H9 (cell line): ENCODE measurements at regions not wholly inside any gene's neighbourhood (a gene's known extent, or its start where the extent isn't known, plus 50 kb on each side); places are given as distances from the start of the nearest gene placed in this dataset.

Experiments used
- DNase-seq: peaks from one replicate; pipeline ENCODE4 v3.0.0-alpha.2; 2017
- H2AFZ ChIP-seq: one replicate; pipeline ENCODE4 v1.6.1; 2013; ENCODE audit warnings: mild to moderate bottlenecking, low read length, control low read depth, moderate library complexity
- H2AK5ac ChIP-seq: 2 replicates; pipeline ENCODE4 v1.6.1; 2013; ENCODE audit warnings: low read length, control low read depth, mixed read lengths; ENCODE audit not compliant: insufficient read length
- H2BK120ac ChIP-seq: one replicate; pipeline ENCODE4 v1.6.1; 2013; ENCODE audit warnings: low read depth, mild to moderate bottlenecking, low read length, control low read depth, inconsistent platforms; ENCODE audit not compliant: poor library complexity, severe bottlenecking
- H2BK12ac ChIP-seq: 2 replicates; pipeline ENCODE4 v1.6.1; 2013; ENCODE audit warnings: low read length, control low read depth, mixed read lengths, low read depth; ENCODE audit not compliant: insufficient read length
- H2BK15ac ChIP-seq: 2 replicates; pipeline ENCODE4 v1.6.1; 2013; ENCODE audit warnings: low read depth, low read length, control low read depth
- H2BK20ac ChIP-seq: one replicate; pipeline ENCODE4 v1.6.1; 2013; ENCODE audit warnings: low read depth, mild to moderate bottlenecking, low read length, control low read depth, inconsistent platforms; ENCODE audit not compliant: poor library complexity, severe bottlenecking
- H2BK5ac ChIP-seq: 2 replicates; pipeline ENCODE4 v1.6.1; 2013; ENCODE audit warnings: low read length, control low read depth, mixed read lengths; ENCODE audit not compliant: insufficient read length
- H3K14ac ChIP-seq: 2 replicates; pipeline ENCODE4 v1.6.1; 2013; ENCODE audit warnings: low read length, control low read depth; ENCODE audit not compliant: insufficient read depth
- H3K18ac ChIP-seq: 2 replicates; pipeline ENCODE4 v1.6.1; 2013; ENCODE audit warnings: low read depth, mild to moderate bottlenecking, mixed read lengths, low read length, control low read depth; ENCODE audit not compliant: insufficient read length
- H3K23ac ChIP-seq: 2 replicates; pipeline ENCODE4 v1.6.1; 2013; ENCODE audit warnings: low read length, control low read depth, mixed read lengths, low read depth; ENCODE audit not compliant: insufficient read length
- H3K23me2 ChIP-seq: 2 replicates; pipeline ENCODE4 v1.6.1; 2013; ENCODE audit warnings: low read depth, mild to moderate bottlenecking, mixed read lengths, low read length, control low read depth; ENCODE audit not compliant: insufficient read length, poor library complexity, severe bottlenecking
- H3K27ac ChIP-seq: 2 replicates; pipeline ENCODE4 v1.5.1; 2013; ENCODE audit warnings: low read length, control low read depth, mixed read lengths, low read depth; ENCODE audit not compliant: insufficient read length
- H3K27me3 ChIP-seq: 2 replicates; pipeline ENCODE4 v1.6.1; 2013; ENCODE audit warnings: low read length, control low read depth, inconsistent platforms; ENCODE audit not compliant: insufficient read depth
- H3K4ac ChIP-seq: 2 replicates; pipeline ENCODE4 v1.6.1; 2013; ENCODE audit warnings: low read depth, mild to moderate bottlenecking, control low read depth, inconsistent platforms, low read length, moderate library complexity
- H3K4me1 ChIP-seq: 2 replicates; pipeline ENCODE4 v1.6.1; 2013; ENCODE audit warnings: low read length, control low read depth, inconsistent platforms; ENCODE audit not compliant: insufficient read depth
- H3K4me2 ChIP-seq: 2 replicates; pipeline ENCODE4 v1.6.1; 2013; ENCODE audit warnings: low read length, control low read depth, mixed read lengths; ENCODE audit not compliant: insufficient read length, insufficient read depth
- H3K56ac ChIP-seq: 2 replicates; pipeline ENCODE4 v1.6.1; 2013; ENCODE audit warnings: low read depth, mild to moderate bottlenecking, mixed read lengths, low read length, control low read depth; ENCODE audit not compliant: insufficient read length
- H3K79me1 ChIP-seq: 2 replicates; pipeline ENCODE4 v1.6.1; 2013; ENCODE audit warnings: low read depth, mild to moderate bottlenecking, moderate library complexity, low read length, control low read depth, inconsistent platforms; ENCODE audit not compliant: insufficient read depth, poor library complexity, severe bottlenecking
- H3K79me2 ChIP-seq: 2 replicates; pipeline ENCODE4 v1.6.1; 2013; ENCODE audit warnings: low read length, control low read depth, inconsistent platforms; ENCODE audit not compliant: insufficient read depth
- H3K9ac ChIP-seq: 2 replicates; pipeline ENCODE4 v1.6.1; 2013; ENCODE audit warnings: low read length, control low read depth, mixed read lengths; ENCODE audit not compliant: insufficient read length; ENCODE audit errors: extremely low read depth
- H3K9me3 ChIP-seq: one replicate; pipeline ENCODE4 v1.6.1; 2013; ENCODE audit warnings: low read depth, low read length, inconsistent platforms; ENCODE audit not compliant: control insufficient read depth
- H3T11ph ChIP-seq: one replicate; pipeline ENCODE4 v1.6.1; 2013; ENCODE audit warnings: mild to moderate bottlenecking, low read length, control low read depth, inconsistent platforms
- H4K20me1 ChIP-seq: one replicate; pipeline ENCODE4 v1.6.1; 2013; ENCODE audit not compliant: control insufficient read depth, insufficient read length, insufficient read depth
- H4K5ac ChIP-seq: 2 replicates; pipeline ENCODE4 v1.6.1; 2013; ENCODE audit warnings: low read depth, mild to moderate bottlenecking, mixed read lengths, low read length, control low read depth; ENCODE audit not compliant: insufficient read length
- H4K8ac ChIP-seq: replicated peaks from 2 replicates; pipeline ENCODE4 v1.6.1; 2013; ENCODE audit warnings: low read length, control low read depth, mixed read lengths, low read depth; ENCODE audit not compliant: insufficient read length
- H4K91ac ChIP-seq: 2 replicates; pipeline ENCODE4 v1.6.1; 2013; ENCODE audit warnings: low read depth, mild to moderate bottlenecking, moderate library complexity, mixed read lengths, low read length, control low read depth; ENCODE audit not compliant: insufficient read length
- H3K27ac Mint-ChIP-seq, 3 experiments: 2 replicates in 2 of 3; 3 replicates in 1 of 3; pipeline ENCODE4 v1.8.0; 2020 to 2021; ENCODE audit warnings: mixed read lengths in 3 of 3, mild to moderate bottlenecking in 1 of 3, moderate library complexity in 1 of 3
- H3K27me3 Mint-ChIP-seq: 2 replicates; pipeline ENCODE4 v1.8.0; 2021; ENCODE audit warnings: low read depth, mild to moderate bottlenecking, moderate library complexity, mixed read lengths
- H3K36me3 Mint-ChIP-seq, 3 experiments: 2 replicates in 2 of 3; 3 replicates in 1 of 3; pipeline ENCODE4 v1.8.0; 2020 to 2021; ENCODE audit warnings: low read depth in 3 of 3, mixed read lengths in 3 of 3; ENCODE audit not compliant: insufficient read depth in 1 of 3
- H3K4me1 Mint-ChIP-seq, 2 experiments: 2 replicates each; pipeline ENCODE4 v1.8.0; 2020; ENCODE audit warnings: mixed read lengths in 2 of 2
- H3K4me3 Mint-ChIP-seq, 2 experiments: 2 replicates in 1 of 2; 3 replicates in 1 of 2; pipeline ENCODE4 v1.8.0; 2020 to 2021; ENCODE audit warnings: mild to moderate bottlenecking in 2 of 2, mixed read lengths in 2 of 2, moderate library complexity in 1 of 2
- H3K9me3 Mint-ChIP-seq, 2 experiments: 2 replicates in 1 of 2; 3 replicates in 1 of 2; pipeline ENCODE4 v1.8.0; 2020; ENCODE audit warnings: mild to moderate bottlenecking in 2 of 2, mixed read lengths in 2 of 2, moderate library complexity in 1 of 2
- WGBS: extraction: QIAGEN DNeasy Blood & Tissue Kit; methylation state at CpG from one replicate; pipeline ENCODE4 v1.1.7; 2013; ENCODE audit warnings: missing lambda C conversion rate, low lambda C conversion rate, mixed read lengths; ENCODE audit not compliant: insufficient read length; ENCODE audit errors: extremely low coverage; 5-methylcytosine and 5-hydroxymethylcytosine counted together
- TF ChIP-seq, protein P1 (sequence below): fragments of 200-600 bp; sonication (generic); conservative IDR thresholded peaks from 3 replicates; pipeline ENCODE4 v1.8.0; 2021; ENCODE audit warnings: antibody characterized with exemption, mild to moderate bottlenecking

DNA sequence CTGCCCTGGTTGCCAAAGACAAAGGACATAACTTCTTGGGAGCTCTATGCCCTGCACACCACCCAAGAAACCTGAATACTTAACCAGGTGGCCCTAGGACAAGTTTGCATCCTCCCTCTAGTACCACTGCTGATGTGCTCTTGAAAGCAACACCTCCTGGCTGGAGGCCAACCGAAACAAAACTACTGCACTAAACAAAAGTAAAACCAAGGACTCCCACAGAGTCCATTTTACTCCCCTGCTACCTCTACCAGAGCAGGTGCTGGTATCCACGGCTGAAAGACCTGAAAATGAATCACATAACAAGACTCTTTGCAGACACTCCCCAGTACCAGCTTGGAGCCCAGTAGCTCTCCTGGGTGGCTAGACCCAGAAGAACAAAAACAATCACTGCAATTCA is 941.8 kb downstream of the RAPGEF2 start:
- no CpG with 5 or more reads among the region's 2 CpGs for WGBS
- H2BK5ac ChIP-seq: no peak overlapping the region
- Mint-ChIP-seq H3K4me3 (no peak overlapping the region), H3K27me3 (no peaks in the 10 kb centered on the region), H3K27ac (no peak overlapping the region), H3K4me1 (peaks cover 0 to 4% of the 10 kb centered on the region in 2 experiments; a peak in 1 of 4 replicates), H3K9me3 (peaks cover 6 to 30% of the 10 kb centered on the region in 2 experiments; a peak in 4 of 5 replicates), H3K36me3 (peaks cover 12 to 20% (median 13%) of the 10 kb centered on the region in 3 experiments)
- H2AFZ ChIP-seq: no peak overlapping the region
- H4K91ac ChIP-seq: no peak overlapping the region
- no peaks in the 10 kb centered on the region; the same call in 1 of the 2 replicates for H3K4me1 ChIP-seq
- no peak overlapping the region for H3K9ac ChIP-seq
- no peaks in the 10 kb centered on the region for H3K9me3 ChIP-seq
- H3K56ac ChIP-seq: no peak overlapping the region
- no peak overlapping the region for H4K8ac ChIP-seq
- no peaks in the 10 kb centered on the region for H3K23me2 ChIP-seq
- H3K14ac ChIP-seq: no peak overlapping the region
- H2BK20ac ChIP-seq: no peak overlapping the region
- H2BK15ac ChIP-seq: no peak overlapping the region
- no peak overlapping the region for H2BK120ac ChIP-seq
- no peak overlapping the region for H3K27ac ChIP-seq
- no peaks in the 10 kb centered on the region for H3K79me1 ChIP-seq
- H2BK12ac ChIP-seq: no peak overlapping the region
- no peak overlapping the region for H3K18ac ChIP-seq
- TF ChIP-seq, protein P1, sequence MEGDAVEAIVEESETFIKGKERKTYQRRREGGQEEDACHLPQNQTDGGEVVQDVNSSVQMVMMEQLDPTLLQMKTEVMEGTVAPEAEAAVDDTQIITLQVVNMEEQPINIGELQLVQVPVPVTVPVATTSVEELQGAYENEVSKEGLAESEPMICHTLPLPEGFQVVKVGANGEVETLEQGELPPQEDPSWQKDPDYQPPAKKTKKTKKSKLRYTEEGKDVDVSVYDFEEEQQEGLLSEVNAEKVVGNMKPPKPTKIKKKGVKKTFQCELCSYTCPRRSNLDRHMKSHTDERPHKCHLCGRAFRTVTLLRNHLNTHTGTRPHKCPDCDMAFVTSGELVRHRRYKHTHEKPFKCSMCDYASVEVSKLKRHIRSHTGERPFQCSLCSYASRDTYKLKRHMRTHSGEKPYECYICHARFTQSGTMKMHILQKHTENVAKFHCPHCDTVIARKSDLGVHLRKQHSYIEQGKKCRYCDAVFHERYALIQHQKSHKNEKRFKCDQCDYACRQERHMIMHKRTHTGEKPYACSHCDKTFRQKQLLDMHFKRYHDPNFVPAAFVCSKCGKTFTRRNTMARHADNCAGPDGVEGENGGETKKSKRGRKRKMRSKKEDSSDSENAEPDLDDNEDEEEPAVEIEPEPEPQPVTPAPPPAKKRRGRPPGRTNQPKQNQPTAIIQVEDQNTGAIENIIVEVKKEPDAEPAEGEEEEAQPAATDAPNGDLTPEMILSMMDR: no peak
- no peaks in the 10 kb centered on the region for H3K27me3 ChIP-seq
- H4K5ac ChIP-seq: no peak overlapping the region
- no peak overlapping the region for H3K4ac ChIP-seq
- H3T11ph ChIP-seq: no peak overlapping the region
- no peak overlapping the region for H3K4me2 ChIP-seq
- no peak overlapping the region for H2AK5ac ChIP-seq
- H4K20me1 ChIP-seq: no peaks in the 10 kb centered on the region
- DNase-seq: no peak
- no peaks in the 10 kb centered on the region for H3K79me2 ChIP-seq
- no peak overlapping the region for H3K23ac ChIP-seq
